HG02798 (cell line): ENCODE measurements at regions not wholly inside any gene's neighbourhood (a gene's known extent, or its start where the extent isn't known, plus 50 kb on each side); places are given as distances from the start of the nearest gene placed in this dataset.
A peak's percentile ranks its signal among the peaks of the same experiment; 100 is the strongest.

Experiments used
- ATAC-seq: cut with Tn5 transposase; IDR thresholded peaks from one replicate; pipeline ENCODE4 v1.9.1; 2021; ENCODE audit warnings: mild to moderate bottlenecking; ENCODE audit not compliant: unreplicated experiment, poor library complexity

- no peak for ATAC-seq
Observed at GRCh38 chr2:164189851-164190250, 431.4 kb downstream of the GRB14 start.

- ATAC-seq, result no peak
Observed at GRCh38 chr2:164187121-164187520, 434.2 kb downstream of the GRB14 start.

GRCh38 chr2:164186591-164186990 is 434.7 kb downstream of the GRB14 start:
- ATAC-seq, result no peak

- no peak for ATAC-seq
Observed at GRCh38 chr2:164182116-164182627, 439.1 kb downstream of the GRB14 start.

- ATAC-seq, result peak; percentile 56
Observed at GRCh38 chr2:164178835-164179465, 442.3 kb downstream of the GRB14 start.

GRCh38 chr2:164164602-164165001 is 428.8 kb upstream of the FIGN start:
- no peak for ATAC-seq

GRCh38 chr2:164155558-164155957 is 419.8 kb upstream of the FIGN start:
- ATAC-seq, result no peak

GRCh38 chr2:164151522-164151921 is 415.7 kb upstream of the FIGN start:
- no peak for ATAC-seq

- no peak for ATAC-seq
Observed at GRCh38 chr2:164150604-164151003, 414.8 kb upstream of the FIGN start.

GRCh38 chr2:164146441-164146840 is 410.6 kb upstream of the FIGN start:
- ATAC-seq, result no peak

GRCh38 chr2:164145093-164145987 is 409.5 kb upstream of the FIGN start:
- no peak for ATAC-seq

GRCh38 chr2:164143183-164143930 is 407.5 kb upstream of the FIGN start:
- no peak for ATAC-seq

GRCh38 chr2:164142755-164143154 is 406.9 kb upstream of the FIGN start:
- ATAC-seq, result no peak

GRCh38 chr2:164141271-164141670 is 405.5 kb upstream of the FIGN start:
- no peak for ATAC-seq

GRCh38 chr2:164138750-164139149 is 402.9 kb upstream of the FIGN start:
- ATAC-seq, result no peak

- ATAC-seq, result no peak
Observed at GRCh38 chr2:164134336-164134735, 398.5 kb upstream of the FIGN start.

- ATAC-seq, result no peak
Observed at GRCh38 chr2:164127971-164128527, 392.2 kb upstream of the FIGN start.

GRCh38 chr2:164126960-164127660 is 391.3 kb upstream of the FIGN start:
- no peak for ATAC-seq

GRCh38 chr2:164115806-164116205 is 380.0 kb upstream of the FIGN start:
- ATAC-seq, result no peak

GRCh38 chr2:164114937-164115336 is 379.1 kb upstream of the FIGN start:
- ATAC-seq, result no peak
